GM21423 (cell line): ENCODE measurements at regions not wholly inside any gene's neighbourhood (a gene's known extent, or its start where the extent isn't known, plus 50 kb on each side); places are given as distances from the start of the nearest gene placed in this dataset.

Experiments used
- ATAC-seq: cut with Tn5 transposase; IDR thresholded peaks from one replicate; pipeline ENCODE4 v1.9.1; 2021; ENCODE audit warnings: mild to moderate bottlenecking, moderate library complexity; ENCODE audit not compliant: unreplicated experiment

- no peak for ATAC-seq
These were observed 741.5 kb downstream of the TYW1 start for GRCh38 chr7:67738145-67738544.

GRCh38 chr7:67738958-67739357, 742.3 kb downstream of the TYW1 start:
- no peak for ATAC-seq

- ATAC-seq, result no peak
These were observed 746.9 kb downstream of the TYW1 start for GRCh38 chr7:67743501-67743900.

- no peak for ATAC-seq
These were observed 755.6 kb downstream of the TYW1 start for GRCh38 chr7:67752227-67752626.

GRCh38 chr7:67753891-67754290, 757.3 kb downstream of the TYW1 start:
- ATAC-seq, result no peak

- no peak for ATAC-seq
These were observed 758.0 kb downstream of the TYW1 start for GRCh38 chr7:67754651-67755050.

- no peak for ATAC-seq
These were observed 761.9 kb downstream of the TYW1 start for GRCh38 chr7:67758551-67758950.

GRCh38 chr7:67760971-67761370, 764.3 kb downstream of the TYW1 start:
- no peak for ATAC-seq

- no peak for ATAC-seq
These were observed 765.9 kb downstream of the TYW1 start for GRCh38 chr7:67762516-67762915.

GRCh38 chr7:67764289-67764688, 767.7 kb downstream of the TYW1 start:
- ATAC-seq, result no peak

GRCh38 chr7:67765481-67766175, 769.0 kb downstream of the TYW1 start:
- ATAC-seq, result no peak

- ATAC-seq, result no peak
These were observed 770.3 kb downstream of the TYW1 start for GRCh38 chr7:67766906-67767410.

GRCh38 chr7:67771846-67772605, 775.4 kb downstream of the TYW1 start:
- no peak for ATAC-seq

GRCh38 chr7:67773081-67773480, 776.4 kb downstream of the TYW1 start:
- no peak for ATAC-seq

GRCh38 chr7:67777119-67777518, 780.5 kb downstream of the TYW1 start:
- no peak for ATAC-seq

GRCh38 chr7:67781841-67782240, 785.2 kb downstream of the TYW1 start:
- no peak for ATAC-seq

- ATAC-seq, result no peak
These were observed 789.4 kb downstream of the TYW1 start for GRCh38 chr7:67786021-67786420.

GRCh38 chr7:67788669-67789068, 792.0 kb downstream of the TYW1 start:
- ATAC-seq, result no peak

- no peak for ATAC-seq
These were observed 795.3 kb downstream of the TYW1 start for GRCh38 chr7:67791918-67792317.

GRCh38 chr7:67794544-67794943, 797.9 kb downstream of the TYW1 start:
- ATAC-seq, result no peak

GRCh38 chr7:67803789-67804188, 807.2 kb downstream of the TYW1 start:
- no peak for ATAC-seq

- ATAC-seq, result no peak
These were observed 809.4 kb downstream of the TYW1 start for GRCh38 chr7:67805921-67806471.
